ENCODE measurements at regions not wholly inside any gene's neighbourhood (a gene's known extent, or its start where the extent isn't known, plus 50 kb on each side); places are given as distances from the start of the nearest gene placed in this dataset.

DNA sequence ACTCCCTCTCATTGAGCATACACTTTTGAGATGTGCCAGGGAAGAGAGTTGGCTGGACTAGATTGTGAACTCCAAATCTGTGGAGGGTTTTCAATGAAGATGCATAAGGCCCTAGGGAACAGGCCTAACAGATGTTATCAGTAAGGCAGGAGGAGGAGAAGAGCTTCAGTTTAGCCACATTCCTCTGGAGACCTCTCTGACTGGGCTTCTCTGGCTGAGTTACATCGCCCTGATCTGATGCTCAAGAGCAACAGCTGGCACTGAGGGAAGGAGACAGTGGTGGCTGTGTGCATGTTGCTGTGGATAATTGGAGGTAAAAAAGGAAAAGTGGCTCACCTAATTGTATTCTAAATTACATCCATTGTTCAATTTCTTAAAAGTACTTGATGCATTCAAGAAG, 206.4 kb upstream of the CFAP20DC start:
- H3K4me3 Mint-ChIP-seq (ENCODE audit: low read depth) = no peak overlapping the region
- no peak for DNase-seq (ENCODE audit: low spot score, unreplicated experiment)
- no peak overlapping the region for H3K27ac Mint-ChIP-seq
- no peaks in the 10 kb centered on the region for H3K27me3 Mint-ChIP-seq
- H3K4me1 Mint-ChIP-seq (ENCODE audit: low read depth) = peaks cover 3% of the 10 kb centered on the region
- H3K9me3 Mint-ChIP-seq (ENCODE audit: low read depth) = no peaks in the 10 kb centered on the region
- no peaks in the 10 kb centered on the region for H3K36me3 Mint-ChIP-seq (ENCODE audit: insufficient read depth)
- TF ChIP-seq, protein P1, sequence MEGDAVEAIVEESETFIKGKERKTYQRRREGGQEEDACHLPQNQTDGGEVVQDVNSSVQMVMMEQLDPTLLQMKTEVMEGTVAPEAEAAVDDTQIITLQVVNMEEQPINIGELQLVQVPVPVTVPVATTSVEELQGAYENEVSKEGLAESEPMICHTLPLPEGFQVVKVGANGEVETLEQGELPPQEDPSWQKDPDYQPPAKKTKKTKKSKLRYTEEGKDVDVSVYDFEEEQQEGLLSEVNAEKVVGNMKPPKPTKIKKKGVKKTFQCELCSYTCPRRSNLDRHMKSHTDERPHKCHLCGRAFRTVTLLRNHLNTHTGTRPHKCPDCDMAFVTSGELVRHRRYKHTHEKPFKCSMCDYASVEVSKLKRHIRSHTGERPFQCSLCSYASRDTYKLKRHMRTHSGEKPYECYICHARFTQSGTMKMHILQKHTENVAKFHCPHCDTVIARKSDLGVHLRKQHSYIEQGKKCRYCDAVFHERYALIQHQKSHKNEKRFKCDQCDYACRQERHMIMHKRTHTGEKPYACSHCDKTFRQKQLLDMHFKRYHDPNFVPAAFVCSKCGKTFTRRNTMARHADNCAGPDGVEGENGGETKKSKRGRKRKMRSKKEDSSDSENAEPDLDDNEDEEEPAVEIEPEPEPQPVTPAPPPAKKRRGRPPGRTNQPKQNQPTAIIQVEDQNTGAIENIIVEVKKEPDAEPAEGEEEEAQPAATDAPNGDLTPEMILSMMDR (IDR thresholded peaks at IDR 0.05; ENCODE audit: unreplicated experiment) = no peak

DNA sequence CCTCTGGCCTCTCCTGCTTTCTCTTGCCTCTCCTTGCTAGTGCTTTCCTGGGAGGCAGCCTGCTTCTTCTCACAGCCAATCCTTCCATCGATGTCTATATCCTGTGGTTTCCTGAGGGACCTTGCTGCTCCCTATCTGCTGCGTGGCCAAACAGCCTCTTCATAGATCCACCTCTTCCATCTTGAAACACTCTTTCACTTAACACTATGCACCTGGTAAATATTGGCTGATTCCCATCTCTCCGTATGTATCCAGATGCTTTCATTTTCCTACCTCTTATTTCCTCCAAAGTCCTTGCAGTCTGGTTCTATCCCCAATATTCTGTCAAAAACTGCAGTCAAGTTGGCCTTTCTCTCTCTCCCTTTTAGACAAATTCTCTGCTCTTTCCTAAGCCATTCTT, 205.2 kb upstream of the CFAP20DC start:
- no peaks in the 10 kb centered on the region for H3K27me3 Mint-ChIP-seq
- H3K36me3 Mint-ChIP-seq (ENCODE audit: insufficient read depth) = no peaks in the 10 kb centered on the region
- no peak overlapping the region for H3K27ac Mint-ChIP-seq
- H3K9me3 Mint-ChIP-seq (ENCODE audit: low read depth) = no peaks in the 10 kb centered on the region
- TF ChIP-seq, protein P1 (IDR thresholded peaks at IDR 0.05; ENCODE audit: unreplicated experiment) = no peak
- no peak for DNase-seq (ENCODE audit: low spot score, unreplicated experiment)
- no peak overlapping the region for H3K4me3 Mint-ChIP-seq (ENCODE audit: low read depth)
- H3K4me1 Mint-ChIP-seq (ENCODE audit: low read depth) = no peaks in the 10 kb centered on the region

DNA sequence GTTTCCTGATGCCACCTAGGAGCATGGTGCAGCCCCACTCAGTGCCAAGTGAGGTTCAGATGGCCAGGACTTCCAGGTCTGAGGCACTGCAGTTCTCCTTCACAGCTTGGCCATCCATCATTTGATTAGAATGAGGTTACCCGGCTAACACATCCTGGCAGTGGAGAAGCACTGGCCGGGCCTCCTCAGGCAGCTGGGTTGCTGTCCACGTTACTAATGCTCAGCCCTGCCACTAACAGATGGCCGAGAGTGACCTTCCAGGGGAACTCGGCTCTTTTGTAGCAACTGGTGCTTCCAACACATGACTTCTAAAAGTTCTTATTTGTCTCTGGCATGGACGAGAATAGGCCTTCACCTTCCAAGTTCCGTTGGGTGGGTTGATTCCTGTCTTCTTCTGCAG, 204.6 kb upstream of the CFAP20DC start:
- peaks cover 3% of the 10 kb centered on the region for H3K4me1 Mint-ChIP-seq (ENCODE audit: low read depth)
- H3K9me3 Mint-ChIP-seq (ENCODE audit: low read depth) = no peaks in the 10 kb centered on the region
- no peak for DNase-seq (ENCODE audit: low spot score, unreplicated experiment)
- no peaks in the 10 kb centered on the region for H3K27me3 Mint-ChIP-seq
- H3K4me3 Mint-ChIP-seq (ENCODE audit: low read depth) = no peak overlapping the region
- H3K36me3 Mint-ChIP-seq (ENCODE audit: insufficient read depth) = no peaks in the 10 kb centered on the region
- TF ChIP-seq, protein P1 (IDR thresholded peaks at IDR 0.05; ENCODE audit: unreplicated experiment) = no peak
- H3K27ac Mint-ChIP-seq = no peak overlapping the region

DNA sequence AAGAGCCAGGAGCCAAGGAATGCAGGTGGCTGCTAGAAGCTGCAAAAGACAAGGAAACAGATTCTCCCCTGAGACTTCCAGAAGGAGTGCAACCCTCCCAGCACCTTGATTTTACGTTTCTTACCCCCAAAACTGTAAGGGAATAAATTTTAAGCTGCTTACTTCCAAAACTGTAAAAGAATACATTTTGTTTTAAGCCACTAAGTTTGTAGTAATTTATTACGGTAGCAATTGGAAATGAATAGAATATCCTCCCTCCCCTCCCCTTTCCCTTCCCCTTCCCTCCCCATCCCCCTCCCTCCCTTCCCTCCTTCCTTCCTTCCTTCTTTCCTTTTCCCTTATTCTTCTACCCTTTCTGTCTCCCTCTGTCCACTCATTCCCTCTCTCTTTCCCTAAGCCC, 203.7 kb upstream of the CFAP20DC start:
- no peak overlapping the region for H3K27ac Mint-ChIP-seq
- no peak overlapping the region for H3K4me3 Mint-ChIP-seq (ENCODE audit: low read depth)
- H3K4me1 Mint-ChIP-seq (ENCODE audit: low read depth) = peaks cover 9% of the 10 kb centered on the region
- TF ChIP-seq, protein P1 (IDR thresholded peaks at IDR 0.05; ENCODE audit: unreplicated experiment) = no peak
- H3K36me3 Mint-ChIP-seq (ENCODE audit: insufficient read depth) = no peaks in the 10 kb centered on the region
- H3K27me3 Mint-ChIP-seq = no peaks in the 10 kb centered on the region
- DNase-seq (ENCODE audit: low spot score, unreplicated experiment) = no peak
- H3K9me3 Mint-ChIP-seq (ENCODE audit: low read depth) = no peaks in the 10 kb centered on the region

DNA sequence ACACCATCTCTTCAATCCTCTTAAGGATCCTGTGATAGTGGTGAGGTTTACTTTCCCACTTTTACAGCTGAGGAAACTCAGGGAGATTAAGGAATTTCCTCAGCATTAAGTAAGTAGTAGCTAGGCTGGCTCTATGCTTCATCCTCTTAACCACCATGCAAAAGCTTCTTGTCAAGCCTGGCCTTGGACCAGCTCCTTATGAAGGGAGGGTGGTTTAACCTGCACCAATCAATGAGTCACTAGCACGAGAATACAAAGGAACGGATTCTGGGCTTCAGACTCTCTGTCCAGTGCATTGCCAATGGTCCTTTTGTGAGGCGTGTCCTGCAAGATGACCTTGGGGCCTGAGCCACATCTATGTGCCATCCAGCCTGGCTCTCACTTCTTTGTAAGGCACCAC, 202.0 kb upstream of the CFAP20DC start:
- TF ChIP-seq, protein P1 (IDR thresholded peaks at IDR 0.05; ENCODE audit: unreplicated experiment) = no peak
- Mint-ChIP-seq H3K36me3 (ENCODE audit: insufficient read depth) (no peaks in the 10 kb centered on the region), H3K27me3 (no peaks in the 10 kb centered on the region), H3K4me3 (ENCODE audit: low read depth) (no peak overlapping the region), H3K27ac (no peak overlapping the region), H3K9me3 (ENCODE audit: low read depth) (no peaks in the 10 kb centered on the region), H3K4me1 (ENCODE audit: low read depth) (peaks cover 12% of the 10 kb centered on the region)
- no peak for DNase-seq (ENCODE audit: low spot score, unreplicated experiment)

Data from progenitor cell of endocrine pancreas (in vitro differentiated cells).